Body of pancreas (tissue), 4 donors: ENCODE measurements at regions not wholly inside any gene's neighbourhood (a gene's known extent, or its start where the extent isn't known, plus 50 kb on each side); places are given as distances from the start of the nearest gene placed in this dataset.

ENCODE experiments used
- CTCF ChIP-seq, 7 experiments: fragments of 450-650 bp in 4 of 7; fragments of 200-600 bp in 3 of 7; sonication (generic) in 3 of 7; IDR thresholded peaks; one replicate each; pipeline ENCODE4 v1.5.1; 2016 to 2019; ENCODE audit warnings: antibody characterized with exemption in 7 of 7
- POLR2A ChIP-seq, 3 donors: fragments of 450-650 bp; IDR thresholded peaks; one replicate each; pipeline ENCODE4 v1.6.1; 2016; ENCODE audit warnings: antibody characterized with exemption in 3 of 3, mild to moderate bottlenecking in 2 of 3

- TF ChIP-seq CTCF (IDR thresholded peaks at IDR 0.05), result no peak
- no peak for TF ChIP-seq POLR2A (IDR thresholded peaks at IDR 0.05)
These were observed 275.1 kb upstream of the CDH4 start for GRCh38 chr20:60976913-60977312.
